Lung (tissue), 11 donors: ENCODE measurements at regions not wholly inside any gene's neighbourhood (a gene's known extent, or its start where the extent isn't known, plus 50 kb on each side); places are given as distances from the start of the nearest gene placed in this dataset.

Experiments
- ATAC-seq: fragments of 200-7000 bp; cut with Tn5 transposase; one replicate; pipeline ENCODE4 v1.9.1; 2020; ENCODE audit warnings: moderate number of reproducible peaks; ENCODE audit not compliant: insufficient read depth, low FRiP score
- DNase-seq, 3 donors: peaks; one replicate each; pipeline ENCODE4 v3.0.0-alpha.2; 2013 to 2017
- H3K27ac ChIP-seq, 2 donors: one replicate each; pipeline ENCODE4 v1.5.1; 2013; ENCODE audit warnings: mild to moderate bottlenecking in 2 of 2, moderate library complexity in 2 of 2, control low read depth in 1 of 2, inconsistent platforms in 1 of 2, low read depth in 1 of 2, low read length in 1 of 2
- H3K27me3 ChIP-seq, 3 donors: one replicate each; pipeline ENCODE4 v1.5.1; 2013; ENCODE audit warnings: low read length in 2 of 3; ENCODE audit not compliant: control insufficient read depth in 3 of 3, insufficient read depth in 3 of 3
- H3K36me3 ChIP-seq, 4 donors: one replicate each; pipeline ENCODE4 v1.5.1; 2013; ENCODE audit warnings: low read length in 4 of 4, mild to moderate bottlenecking in 1 of 4, moderate library complexity in 1 of 4; ENCODE audit not compliant: control insufficient read depth in 4 of 4, insufficient read depth in 4 of 4
- H3K4me1 ChIP-seq, 5 donors: one replicate each; pipeline ENCODE4 v1.5.1; 2013; ENCODE audit warnings: low read length in 5 of 5, mild to moderate bottlenecking in 2 of 5, moderate library complexity in 1 of 5; ENCODE audit not compliant: control insufficient read depth in 5 of 5, insufficient read depth in 5 of 5
- H3K4me3 ChIP-seq: one replicate; pipeline ENCODE4 v1.5.1; 2013; ENCODE audit warnings: mild to moderate bottlenecking, control low read depth, moderate library complexity
- H3K9ac ChIP-seq, 2 donors: one replicate each; pipeline ENCODE4 v1.5.1; 2013; ENCODE audit warnings: low read length in 2 of 2, control low read depth in 1 of 2; ENCODE audit not compliant: insufficient read depth in 1 of 2
- H3K9me3 ChIP-seq, 4 donors: one replicate each; pipeline ENCODE4 v1.5.1; 2013; ENCODE audit warnings: low read length in 3 of 4, mild to moderate bottlenecking in 1 of 4, moderate library complexity in 1 of 4; ENCODE audit not compliant: control insufficient read depth in 4 of 4, insufficient read depth in 3 of 4
- WGBS, 2 donors: extraction: QIAGEN DNeasy Blood & Tissue Kit; methylation state at CpG; one replicate each; pipeline ENCODE4 v1.1.7; 2013; 5-methylcytosine and 5-hydroxymethylcytosine counted together
- TF ChIP-seq, protein P1 (sequence below): IDR thresholded peaks from 2 replicates; pipeline ENCODE4 v1.5.1; 2012; ENCODE audit warnings: mild to moderate bottlenecking; ENCODE audit errors: control extremely low read depth, extremely low read depth
- donor health status: control.
- donor health status: control.
- donor health status: Bipolar disorder and iron deficiency.
- donor health status: healthy.
- donor health status: DM: yes; HTN: yes; CAD: no.

DNA sequence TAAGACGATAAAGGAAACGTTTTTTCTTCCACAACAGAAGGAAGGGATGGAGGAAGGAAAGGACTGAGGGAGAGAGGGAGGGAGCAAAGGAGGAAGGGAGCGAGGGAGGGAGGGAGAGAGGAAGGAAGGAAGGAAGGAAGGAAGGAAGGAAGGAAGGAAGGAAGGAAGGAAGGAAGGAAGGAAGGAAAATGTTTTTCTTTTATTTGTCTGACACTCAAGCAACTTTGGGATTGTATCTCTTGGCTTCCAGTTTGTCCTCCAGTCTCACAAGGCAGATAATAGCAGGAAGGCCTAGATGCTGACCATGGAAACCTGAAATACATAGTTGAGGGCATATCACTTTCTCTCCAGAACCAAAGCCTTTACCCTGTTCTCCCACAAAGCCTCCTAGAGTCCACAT is 226.7 kb downstream of the ZNF674 start:
- no peak for ATAC-seq
- Histone ChIP-seq H3K4me3 (no peak overlapping the region), H3K36me3 (no peaks in the 10 kb centered on the region), H3K27me3 (peaks cover 0 to 4% (median 3%) of the 10 kb centered on the region in 3 donors), H3K9me3 (no peaks in the 10 kb centered on the region), H3K27ac (no peak overlapping the region), H3K4me1 (peaks cover 0 to 5% (median 0%) of the 10 kb centered on the region in 5 donors), H3K9ac (no peak overlapping the region)
- DNase-seq = no peak
- WGBS, 2 donors = 53 to 72% methylated on average over 3 of the region's 3 CpGs
- TF ChIP-seq, protein P1, sequence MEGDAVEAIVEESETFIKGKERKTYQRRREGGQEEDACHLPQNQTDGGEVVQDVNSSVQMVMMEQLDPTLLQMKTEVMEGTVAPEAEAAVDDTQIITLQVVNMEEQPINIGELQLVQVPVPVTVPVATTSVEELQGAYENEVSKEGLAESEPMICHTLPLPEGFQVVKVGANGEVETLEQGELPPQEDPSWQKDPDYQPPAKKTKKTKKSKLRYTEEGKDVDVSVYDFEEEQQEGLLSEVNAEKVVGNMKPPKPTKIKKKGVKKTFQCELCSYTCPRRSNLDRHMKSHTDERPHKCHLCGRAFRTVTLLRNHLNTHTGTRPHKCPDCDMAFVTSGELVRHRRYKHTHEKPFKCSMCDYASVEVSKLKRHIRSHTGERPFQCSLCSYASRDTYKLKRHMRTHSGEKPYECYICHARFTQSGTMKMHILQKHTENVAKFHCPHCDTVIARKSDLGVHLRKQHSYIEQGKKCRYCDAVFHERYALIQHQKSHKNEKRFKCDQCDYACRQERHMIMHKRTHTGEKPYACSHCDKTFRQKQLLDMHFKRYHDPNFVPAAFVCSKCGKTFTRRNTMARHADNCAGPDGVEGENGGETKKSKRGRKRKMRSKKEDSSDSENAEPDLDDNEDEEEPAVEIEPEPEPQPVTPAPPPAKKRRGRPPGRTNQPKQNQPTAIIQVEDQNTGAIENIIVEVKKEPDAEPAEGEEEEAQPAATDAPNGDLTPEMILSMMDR = no peak

DNA sequence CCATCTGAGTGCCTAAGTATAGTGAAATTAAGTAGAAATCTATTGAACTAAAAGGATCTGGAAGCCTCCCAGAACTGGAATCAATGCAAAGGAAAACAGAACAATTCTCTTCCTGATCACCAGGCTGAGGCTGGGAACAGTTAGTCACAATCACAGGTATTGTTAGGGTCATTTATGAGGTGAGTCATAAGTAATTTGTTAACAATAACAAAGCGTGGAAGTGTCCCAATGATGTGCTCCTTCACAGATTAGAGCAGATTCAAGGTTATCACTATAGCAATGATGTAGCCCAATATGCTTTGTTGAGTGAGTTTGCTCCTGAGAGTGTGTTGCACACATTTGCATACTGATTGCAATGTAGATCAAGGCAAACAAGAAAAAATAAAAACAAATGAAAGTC is 228.1 kb downstream of the ZNF674 start:
- Histone ChIP-seq H3K36me3 (no peaks in the 10 kb centered on the region), H3K27ac (no peak overlapping the region), H3K4me3 (no peak overlapping the region), H3K9me3 (no peaks in the 10 kb centered on the region), H3K27me3 (peaks cover 0 to 4% (median under 1%) of the 10 kb centered on the region in 3 donors), H3K4me1 (peaks cover 0 to 5% (median 0%) of the 10 kb centered on the region in 5 donors), H3K9ac (no peak overlapping the region)
- no peak for DNase-seq
- WGBS, 2 donors = 56 to 76% methylated on average over 1 of the region's 1 CpG
- TF ChIP-seq, protein P1 = no peak
- ATAC-seq = no peak

DNA sequence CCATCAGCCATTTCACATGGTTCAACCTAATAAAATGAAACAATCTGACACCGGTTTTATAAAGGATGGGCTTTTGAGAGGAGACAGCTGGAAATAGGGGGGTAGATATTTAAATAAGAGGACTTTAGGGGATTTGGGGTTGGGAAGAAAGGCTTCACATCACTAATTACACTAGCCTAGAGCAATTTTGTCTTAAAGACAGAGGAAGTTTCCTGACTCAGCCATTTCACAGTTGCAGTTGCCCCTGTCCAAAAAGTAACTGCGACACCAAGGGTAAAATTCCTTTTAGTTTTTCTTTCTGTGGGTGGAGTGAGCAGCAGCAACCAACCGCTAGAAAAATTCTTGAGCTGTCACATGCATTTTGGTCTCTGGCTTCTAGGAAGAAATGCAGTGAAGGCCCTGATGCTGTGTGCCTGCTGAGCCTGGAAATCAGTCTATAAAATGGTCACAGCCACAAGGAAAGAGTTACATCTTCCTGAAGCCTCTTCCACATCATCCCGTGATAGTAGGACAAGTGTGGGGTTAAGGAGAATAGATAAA is 233.6 kb downstream of the ZNF674 start:
- 68 to 70% methylated on average over 4 of the region's 4 CpGs for WGBS, 2 donors
- Histone ChIP-seq H3K27me3 (peaks cover 3 to 6% (median 3%) of the 10 kb centered on the region in 3 donors), H3K27ac (no peak overlapping the region), H3K9me3 (no peaks in the 10 kb centered on the region), H3K36me3 (no peaks in the 10 kb centered on the region), H3K9ac (no peak overlapping the region), H3K4me1 (no peaks in the 10 kb centered on the region), H3K4me3 (no peak overlapping the region)
- DNase-seq (no peak), ATAC-seq (no peak)
- TF ChIP-seq, protein P1 = no peak
